ENCODE measurements at regions not wholly inside any gene's neighbourhood (a gene's known extent, or its start where the extent isn't known, plus 50 kb on each side); places are given as distances from the start of the nearest gene placed in this dataset.

DNA sequence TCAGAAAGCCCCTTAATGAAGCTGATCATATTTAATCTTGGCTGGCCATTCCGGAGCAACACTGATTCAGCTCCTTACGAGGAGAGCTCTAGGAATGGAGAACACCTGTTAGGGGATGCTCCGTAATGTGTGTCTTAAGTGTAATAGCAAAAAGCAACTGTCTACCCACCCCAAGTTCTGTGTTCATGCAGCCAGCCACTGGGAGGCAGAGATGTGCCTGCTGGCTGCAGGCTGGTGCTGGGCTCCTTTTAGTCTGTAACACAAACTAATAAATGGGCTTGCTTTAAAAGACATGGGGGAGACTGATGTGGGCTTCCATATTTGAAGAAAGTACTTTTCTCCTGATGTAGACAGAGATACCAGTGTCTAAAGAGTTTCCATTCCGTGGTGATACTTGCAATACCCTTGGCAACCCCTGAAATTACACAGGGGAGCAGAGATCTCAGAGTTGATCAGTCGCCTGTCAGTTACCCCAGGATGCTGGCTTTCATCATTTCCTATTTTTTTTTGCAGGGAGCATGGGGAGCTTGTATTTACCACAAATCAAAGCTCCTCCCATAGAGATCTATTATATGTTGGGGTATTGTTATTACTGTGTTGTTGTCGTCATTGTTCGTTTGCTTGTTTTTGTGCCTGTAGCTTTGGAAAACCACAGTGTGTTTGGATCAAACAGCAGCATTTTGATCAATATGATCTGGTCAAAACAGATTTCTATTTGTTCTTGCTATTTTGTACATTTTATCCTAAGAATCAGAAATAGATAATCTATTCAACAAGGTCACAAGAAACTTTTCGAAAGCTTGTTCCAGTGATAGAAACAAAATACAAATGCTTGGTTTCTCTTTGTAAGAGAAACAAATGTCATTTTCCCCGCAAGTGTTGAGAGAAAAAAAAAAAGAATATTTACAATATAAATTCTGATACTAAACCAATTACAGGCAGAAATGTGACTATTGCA, 65.8 kb downstream of the MTX3 start:
- no peak overlapping the region for H3K9ac ChIP-seq (replicated peaks in 1 of 4; ENCODE audit: extremely low read depth in 1 of 4, low read depth in 3 of 4, low read length in 3 of 4)
- no peak overlapping the region for H3K23ac ChIP-seq (ENCODE audit: insufficient read length)
- no peak overlapping the region for H2AK5ac ChIP-seq (ENCODE audit: low read depth, low read length)
- H3K18ac ChIP-seq (ENCODE audit: extremely low read depth, low read length): no peak overlapping the region
- WGBS, 2 experiments (ENCODE audit: extremely low coverage in 1 of 2, insufficient coverage in 1 of 2, insufficient read length in 1 of 2, insufficient replicate concordance in 2 of 2, low coverage in 1 of 2, low lambda C conversion rate in 2 of 2, missing lambda C conversion rate in 1 of 2): 77% methylated on average over 9 of the region's 9 CpGs; no CpG with 5 or more reads in 1 of the 2 experiments
- no peak overlapping the region for H3K56ac ChIP-seq (replicated peaks; ENCODE audit: insufficient read length, low read depth, low read length)
- ChIA-PET POLR2A (ENCODE audit: partially characterized antibody) (no interaction called here), CTCF (ENCODE audit: partially characterized antibody) (interaction anchor here (1.0 to 4.4 kb wide), 12 partner anchors 14 to 159 kb away, joined by 3 to 27 read pairs (median 3); no protein-coding TSS in a partner anchor)
- no peaks in the 10 kb centered on the region for H3K79me1 ChIP-seq (ENCODE audit: low read depth, low read length)
- TF ChIP-seq, protein P1, sequence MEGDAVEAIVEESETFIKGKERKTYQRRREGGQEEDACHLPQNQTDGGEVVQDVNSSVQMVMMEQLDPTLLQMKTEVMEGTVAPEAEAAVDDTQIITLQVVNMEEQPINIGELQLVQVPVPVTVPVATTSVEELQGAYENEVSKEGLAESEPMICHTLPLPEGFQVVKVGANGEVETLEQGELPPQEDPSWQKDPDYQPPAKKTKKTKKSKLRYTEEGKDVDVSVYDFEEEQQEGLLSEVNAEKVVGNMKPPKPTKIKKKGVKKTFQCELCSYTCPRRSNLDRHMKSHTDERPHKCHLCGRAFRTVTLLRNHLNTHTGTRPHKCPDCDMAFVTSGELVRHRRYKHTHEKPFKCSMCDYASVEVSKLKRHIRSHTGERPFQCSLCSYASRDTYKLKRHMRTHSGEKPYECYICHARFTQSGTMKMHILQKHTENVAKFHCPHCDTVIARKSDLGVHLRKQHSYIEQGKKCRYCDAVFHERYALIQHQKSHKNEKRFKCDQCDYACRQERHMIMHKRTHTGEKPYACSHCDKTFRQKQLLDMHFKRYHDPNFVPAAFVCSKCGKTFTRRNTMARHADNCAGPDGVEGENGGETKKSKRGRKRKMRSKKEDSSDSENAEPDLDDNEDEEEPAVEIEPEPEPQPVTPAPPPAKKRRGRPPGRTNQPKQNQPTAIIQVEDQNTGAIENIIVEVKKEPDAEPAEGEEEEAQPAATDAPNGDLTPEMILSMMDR (IDR thresholded peaks at IDR 0.05; ENCODE audit: control extremely low read depth in 1 of 3, insufficient read depth in 1 of 3, low read depth in 1 of 3, low read length in 3 of 3): peak; percentile 64 to 80 (median 72)
- no peak for TF ChIP-seq JUND (IDR thresholded peaks at IDR 0.05; ENCODE audit: low read length)
- peak; percentile 78 to 85 for TF ChIP-seq RAD21 (IDR thresholded peaks at IDR 0.05 in 1 of 2, conservative IDR thresholded peaks at IDR 0.05 in 1 of 2; ENCODE audit: low read depth in 2 of 2, low read length in 2 of 2)
- no peaks in the 10 kb centered on the region for H3K79me2 ChIP-seq (ENCODE audit: control insufficient read depth in 1 of 2, insufficient read depth in 2 of 2, low read length in 2 of 2)
- no peak overlapping the region for H3K14ac ChIP-seq (ENCODE audit: insufficient read length)
- H3K27me3 ChIP-seq (replicated peaks in 1 of 4; ENCODE audit: control insufficient read depth in 3 of 4, extremely low read depth in 1 of 4, insufficient read depth in 3 of 4, low read length in 3 of 4): no peaks in the 10 kb centered on the region; a peak in 1 of 7 replicates
- H2BK15ac ChIP-seq (ENCODE audit: low read length): no peak overlapping the region
- H2AFZ ChIP-seq (ENCODE audit: low read length): no peak overlapping the region
- H3K23me2 ChIP-seq (ENCODE audit: low read depth, low read length): no peaks in the 10 kb centered on the region
- H3K4me1 ChIP-seq (replicated peaks in 1 of 4; ENCODE audit: control insufficient read depth in 3 of 4, insufficient read depth in 4 of 4, low read length in 3 of 4): no peaks in the 10 kb centered on the region
- DNase-seq (ENCODE audit: low read depth in 1 of 2, low spot score in 2 of 2) (peak in 1 of 2 experiments; percentile 13), FAIRE-seq (peak; percentile 19)
- H3K27ac ChIP-seq (ENCODE audit: low read depth, low read length): no peak overlapping the region
- no peak overlapping the region for H3K4me2 ChIP-seq (ENCODE audit: insufficient read depth in 1 of 2, low read depth in 2 of 2, low read length in 2 of 2)
- no peak overlapping the region for H2BK20ac ChIP-seq (ENCODE audit: low read length)
- H4K20me1 ChIP-seq (replicated peaks in 1 of 2; ENCODE audit: control insufficient read depth in 1 of 2, insufficient read depth in 2 of 2, low read length in 2 of 2): no peaks in the 10 kb centered on the region
- no peak overlapping the region for H3K4me3 ChIP-seq (ENCODE audit: extremely low read depth in 1 of 4, insufficient read depth in 2 of 4, low read depth in 3 of 4, low read length in 4 of 4)
- H3K9me3 ChIP-seq (ENCODE audit: insufficient read depth in 2 of 2, low read depth in 1 of 2, low read length in 1 of 2): no peaks in the 10 kb centered on the region
- H3K36me3 ChIP-seq (ENCODE audit: control insufficient read depth in 2 of 4, insufficient read depth in 4 of 4, low read length in 3 of 4): no peaks in the 10 kb centered on the region
- H4K8ac ChIP-seq (ENCODE audit: extremely low read depth, insufficient read depth, low read length): no peak overlapping the region
- H4K91ac ChIP-seq (replicated peaks; ENCODE audit: insufficient read length, low read length): no peak overlapping the region
- H2BK120ac ChIP-seq (replicated peaks; ENCODE audit: low read depth, low read length): no peak overlapping the region
- H2BK12ac ChIP-seq (ENCODE audit: low read depth, low read length): no peak overlapping the region
- no peak overlapping the region for H4K5ac ChIP-seq (ENCODE audit: insufficient read length, low read depth, low read length)
- H2BK5ac ChIP-seq (ENCODE audit: low read depth, low read length): no peak overlapping the region
- no peak overlapping the region for H3K4ac ChIP-seq (replicated peaks; ENCODE audit: insufficient read length, low read depth, low read length)
